ENCODE measurements at regions not wholly inside any gene's neighbourhood (a gene's known extent, or its start where the extent isn't known, plus 50 kb on each side); places are given as distances from the start of the nearest gene placed in this dataset.
A peak's percentile ranks its signal among the peaks of the same experiment; 100 is the strongest.

DNA sequence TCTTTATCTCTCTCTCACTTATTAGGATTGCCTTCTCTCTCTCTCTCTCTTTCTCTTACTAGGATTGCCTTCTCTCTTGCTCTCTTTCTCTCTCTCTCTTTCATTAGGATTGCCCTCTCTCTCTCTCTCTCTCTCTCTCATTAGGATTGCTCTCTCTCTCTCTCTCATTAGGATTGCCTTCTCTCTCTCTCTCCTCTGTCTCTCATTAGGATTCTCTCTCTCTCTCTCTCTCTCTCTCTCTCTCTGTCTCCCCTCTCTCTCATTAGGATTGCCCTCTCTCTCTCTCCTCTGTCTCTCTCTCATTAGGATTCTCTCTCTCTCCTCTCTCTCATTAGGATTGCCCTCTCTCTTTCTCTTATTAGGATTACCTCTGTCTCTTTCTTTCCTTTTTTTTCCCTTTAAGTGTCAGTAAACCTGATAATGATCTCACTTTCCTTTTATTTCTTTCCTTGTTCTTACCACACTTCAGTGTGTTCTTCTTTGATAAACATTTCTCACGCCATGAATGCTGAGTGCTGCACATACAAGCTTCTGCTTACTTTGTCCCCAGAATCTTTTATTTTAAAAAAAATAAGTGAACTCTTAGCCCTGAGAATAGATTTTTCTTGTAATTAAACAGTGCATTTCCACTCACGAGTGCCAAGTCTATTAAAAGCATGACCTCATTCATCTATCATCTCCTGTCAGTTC lies 243.4 kb upstream of the TBC1D5 start:
- H3K4me3 ChIP-seq (replicated peaks; ENCODE audit: insufficient read depth, low read length) = no peak overlapping the region
- no peak for TF ChIP-seq POLR2AphosphoS5 (IDR thresholded peaks at IDR 0.05; ENCODE audit: low read depth)
- no peak for TF ChIP-seq SPI1 (IDR thresholded peaks at IDR 0.05; ENCODE audit: borderline replicate concordance, low read depth)
- TF ChIP-seq, protein P1, sequence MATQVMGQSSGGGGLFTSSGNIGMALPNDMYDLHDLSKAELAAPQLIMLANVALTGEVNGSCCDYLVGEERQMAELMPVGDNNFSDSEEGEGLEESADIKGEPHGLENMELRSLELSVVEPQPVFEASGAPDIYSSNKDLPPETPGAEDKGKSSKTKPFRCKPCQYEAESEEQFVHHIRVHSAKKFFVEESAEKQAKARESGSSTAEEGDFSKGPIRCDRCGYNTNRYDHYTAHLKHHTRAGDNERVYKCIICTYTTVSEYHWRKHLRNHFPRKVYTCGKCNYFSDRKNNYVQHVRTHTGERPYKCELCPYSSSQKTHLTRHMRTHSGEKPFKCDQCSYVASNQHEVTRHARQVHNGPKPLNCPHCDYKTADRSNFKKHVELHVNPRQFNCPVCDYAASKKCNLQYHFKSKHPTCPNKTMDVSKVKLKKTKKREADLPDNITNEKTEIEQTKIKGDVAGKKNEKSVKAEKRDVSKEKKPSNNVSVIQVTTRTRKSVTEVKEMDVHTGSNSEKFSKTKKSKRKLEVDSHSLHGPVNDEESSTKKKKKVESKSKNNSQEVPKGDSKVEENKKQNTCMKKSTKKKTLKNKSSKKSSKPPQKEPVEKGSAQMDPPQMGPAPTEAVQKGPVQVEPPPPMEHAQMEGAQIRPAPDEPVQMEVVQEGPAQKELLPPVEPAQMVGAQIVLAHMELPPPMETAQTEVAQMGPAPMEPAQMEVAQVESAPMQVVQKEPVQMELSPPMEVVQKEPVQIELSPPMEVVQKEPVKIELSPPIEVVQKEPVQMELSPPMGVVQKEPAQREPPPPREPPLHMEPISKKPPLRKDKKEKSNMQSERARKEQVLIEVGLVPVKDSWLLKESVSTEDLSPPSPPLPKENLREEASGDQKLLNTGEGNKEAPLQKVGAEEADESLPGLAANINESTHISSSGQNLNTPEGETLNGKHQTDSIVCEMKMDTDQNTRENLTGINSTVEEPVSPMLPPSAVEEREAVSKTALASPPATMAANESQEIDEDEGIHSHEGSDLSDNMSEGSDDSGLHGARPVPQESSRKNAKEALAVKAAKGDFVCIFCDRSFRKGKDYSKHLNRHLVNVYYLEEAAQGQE (IDR thresholded peaks at IDR 0.05; ENCODE audit: insufficient replicate concordance, low read depth) = no peak
- TF ChIP-seq, protein P2, sequence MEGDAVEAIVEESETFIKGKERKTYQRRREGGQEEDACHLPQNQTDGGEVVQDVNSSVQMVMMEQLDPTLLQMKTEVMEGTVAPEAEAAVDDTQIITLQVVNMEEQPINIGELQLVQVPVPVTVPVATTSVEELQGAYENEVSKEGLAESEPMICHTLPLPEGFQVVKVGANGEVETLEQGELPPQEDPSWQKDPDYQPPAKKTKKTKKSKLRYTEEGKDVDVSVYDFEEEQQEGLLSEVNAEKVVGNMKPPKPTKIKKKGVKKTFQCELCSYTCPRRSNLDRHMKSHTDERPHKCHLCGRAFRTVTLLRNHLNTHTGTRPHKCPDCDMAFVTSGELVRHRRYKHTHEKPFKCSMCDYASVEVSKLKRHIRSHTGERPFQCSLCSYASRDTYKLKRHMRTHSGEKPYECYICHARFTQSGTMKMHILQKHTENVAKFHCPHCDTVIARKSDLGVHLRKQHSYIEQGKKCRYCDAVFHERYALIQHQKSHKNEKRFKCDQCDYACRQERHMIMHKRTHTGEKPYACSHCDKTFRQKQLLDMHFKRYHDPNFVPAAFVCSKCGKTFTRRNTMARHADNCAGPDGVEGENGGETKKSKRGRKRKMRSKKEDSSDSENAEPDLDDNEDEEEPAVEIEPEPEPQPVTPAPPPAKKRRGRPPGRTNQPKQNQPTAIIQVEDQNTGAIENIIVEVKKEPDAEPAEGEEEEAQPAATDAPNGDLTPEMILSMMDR (IDR thresholded peaks at IDR 0.05; ENCODE audit: insufficient read depth, low read length) = no peak
- TF ChIP-seq GABPA (IDR thresholded peaks at IDR 0.05; ENCODE audit: low read depth) = no peak
- peak overlapping the region; percentile 93 for H3K27ac ChIP-seq (replicated peaks)
- no peaks in the 10 kb centered on the region for H3K27me3 ChIP-seq (ENCODE audit: insufficient read depth, poor library complexity, severe bottlenecking)
- no peak for DNase-seq (ENCODE audit: low read depth in 1 of 2, low spot score in 1 of 2)

DNA sequence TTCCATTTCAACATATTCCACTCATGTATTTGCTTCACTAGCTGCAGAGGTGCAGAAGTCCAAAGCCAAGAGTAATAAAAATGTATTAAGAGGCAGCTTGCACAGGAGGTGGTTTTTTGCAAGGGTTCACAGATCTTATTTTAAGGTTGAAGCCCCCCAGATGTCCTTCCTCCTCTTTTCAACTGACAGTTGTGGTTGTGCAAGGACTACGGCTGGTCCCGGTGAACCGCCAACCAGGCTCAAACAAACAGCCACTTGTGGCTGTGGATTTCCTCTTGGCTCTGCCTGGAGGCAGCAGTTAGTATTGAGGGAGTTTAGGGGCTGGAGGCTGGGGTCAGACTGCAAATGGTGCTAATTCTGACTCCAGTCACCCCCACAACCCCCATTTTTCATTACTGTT lies 240.7 kb upstream of the TBC1D5 start:
- Histone ChIP-seq H3K27me3 (ENCODE audit: insufficient read depth, poor library complexity, severe bottlenecking) (no peaks in the 10 kb centered on the region), H3K27ac (replicated peaks) (peak overlapping the region; percentile 93), H3K4me3 (replicated peaks; ENCODE audit: insufficient read depth, low read length) (no peak overlapping the region)
- TF ChIP-seq SPI1 (IDR thresholded peaks at IDR 0.05; ENCODE audit: borderline replicate concordance, low read depth) = peak; percentile 40; the same call in 1 of the 2 replicates
- no peak; the same call in 1 of the 2 replicates for TF ChIP-seq GABPA (IDR thresholded peaks at IDR 0.05; ENCODE audit: low read depth)
- TF ChIP-seq, protein P1 (IDR thresholded peaks at IDR 0.05; ENCODE audit: insufficient replicate concordance, low read depth) = peak; percentile 20
- peak; percentile 96 for TF ChIP-seq POLR2AphosphoS5 (IDR thresholded peaks at IDR 0.05; ENCODE audit: low read depth)
- TF ChIP-seq, protein P2 (IDR thresholded peaks at IDR 0.05; ENCODE audit: insufficient read depth, low read length) = no peak
- DNase-seq (ENCODE audit: low read depth in 1 of 2, low spot score in 1 of 2) = peak; percentile 58 to 96

DNA sequence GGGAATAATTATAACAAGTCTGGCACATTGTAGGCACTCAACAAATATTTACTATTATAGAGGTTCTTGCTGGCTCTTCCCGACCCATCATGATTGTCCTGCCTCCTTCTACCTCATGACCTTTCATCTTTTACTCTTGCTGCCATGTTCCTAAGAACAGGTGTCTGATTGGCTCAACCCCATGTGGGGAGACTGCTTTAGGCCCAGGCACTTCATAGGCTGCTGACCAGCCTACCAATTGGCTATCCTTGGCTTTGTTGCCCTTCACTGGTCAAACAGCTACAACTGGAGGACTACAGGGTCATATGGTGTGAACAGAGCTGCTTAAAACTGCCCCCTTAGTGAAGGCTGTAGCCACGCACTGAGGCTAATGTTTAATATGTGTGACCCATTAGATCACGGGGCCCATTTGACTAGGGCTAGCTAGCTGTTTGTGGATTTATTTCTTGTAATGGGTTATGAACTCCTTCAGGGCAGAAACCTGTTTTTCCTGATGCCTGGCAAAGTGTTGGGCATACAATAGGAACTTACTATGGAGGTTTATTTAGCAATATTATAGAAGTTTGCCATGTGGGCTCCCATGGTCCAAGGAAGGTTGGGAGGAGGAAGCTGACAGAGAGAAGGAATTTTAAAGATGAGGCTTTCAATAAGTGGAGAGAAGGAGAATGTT lies 239.9 kb upstream of the TBC1D5 start:
- peak overlapping the region; percentile 93 for H3K27ac ChIP-seq (replicated peaks)
- TF ChIP-seq SPI1 (IDR thresholded peaks at IDR 0.05; ENCODE audit: borderline replicate concordance, low read depth) (no peak), POLR2AphosphoS5 (IDR thresholded peaks at IDR 0.05; ENCODE audit: low read depth) (no peak), GABPA (IDR thresholded peaks at IDR 0.05; ENCODE audit: low read depth) (no peak)
- TF ChIP-seq, protein P1 (IDR thresholded peaks at IDR 0.05; ENCODE audit: insufficient replicate concordance, low read depth) = no peak
- TF ChIP-seq, protein P2 (IDR thresholded peaks at IDR 0.05; ENCODE audit: insufficient read depth, low read length) = no peak
- H3K4me3 ChIP-seq (replicated peaks; ENCODE audit: insufficient read depth, low read length) = no peak overlapping the region
- no peak for DNase-seq (ENCODE audit: low read depth in 1 of 2, low spot score in 1 of 2)
- no peaks in the 10 kb centered on the region for H3K27me3 ChIP-seq (ENCODE audit: insufficient read depth, poor library complexity, severe bottlenecking)

Measured in HL-60 (cell line).